ENCODE measurements at regions not wholly inside any gene's neighbourhood (a gene's known extent, or its start where the extent isn't known, plus 50 kb on each side); places are given as distances from the start of the nearest gene placed in this dataset.

- peak; percentile 60 for DNase-seq
Observed at GRCh38 chr2:8543383-8544170, 138.3 kb upstream of the ID2 start.

- no peak for DNase-seq
Observed at GRCh38 chr2:8544171-8544785, 137.6 kb upstream of the ID2 start.

GRCh38 chr2:8544786-8545694, 136.8 kb upstream of the ID2 start:
- DNase-seq, result peak; percentile 83

DNA sequence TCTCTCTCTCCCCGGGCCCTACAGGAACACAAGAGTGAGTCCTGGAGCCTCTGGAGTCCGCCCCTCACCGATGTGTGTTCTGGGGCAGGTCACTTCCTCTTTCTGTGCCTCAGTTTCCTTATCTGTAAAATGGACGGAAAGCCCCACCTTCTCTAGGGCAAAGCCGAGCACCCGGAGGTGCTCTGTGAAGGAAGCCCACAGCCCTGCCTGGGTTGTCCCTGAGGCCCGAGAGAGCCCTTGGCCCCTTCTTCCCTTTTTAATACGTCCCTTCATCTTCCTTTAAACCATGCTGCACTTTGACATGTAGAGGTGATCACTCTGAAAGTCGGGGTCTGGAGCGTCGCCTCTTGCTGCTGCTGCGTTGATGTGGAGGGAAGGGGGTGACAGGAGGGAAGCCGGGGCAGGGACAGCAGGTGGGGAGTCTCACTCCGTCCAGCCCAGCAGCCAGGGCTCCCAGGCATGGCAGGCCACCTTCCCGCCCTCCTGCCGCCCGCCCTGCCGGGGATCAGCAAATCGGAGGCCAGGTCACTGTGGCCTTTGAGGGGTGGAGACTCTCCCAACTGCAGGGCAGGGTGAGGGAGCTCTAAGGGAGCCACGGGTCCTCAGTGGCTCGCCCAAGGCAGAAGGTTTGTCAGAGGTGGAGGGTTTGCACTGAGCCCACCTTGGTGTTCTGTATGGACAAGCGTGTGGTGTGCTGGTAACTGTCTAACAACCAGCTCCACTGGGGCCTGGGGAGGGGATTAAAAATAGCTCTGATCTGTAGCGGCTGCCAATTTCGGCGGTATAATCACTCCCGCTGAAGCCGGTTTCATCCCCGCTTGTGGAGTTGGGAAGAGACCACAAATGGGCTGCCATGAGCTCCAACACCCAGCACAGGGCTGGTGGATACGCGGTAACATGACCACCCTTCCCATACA, 135.9 kb upstream of the ID2 start:
- no peak for DNase-seq

- no peak for DNase-seq
Observed at GRCh38 chr2:8546612-8547283, 135.1 kb upstream of the ID2 start.

DNA sequence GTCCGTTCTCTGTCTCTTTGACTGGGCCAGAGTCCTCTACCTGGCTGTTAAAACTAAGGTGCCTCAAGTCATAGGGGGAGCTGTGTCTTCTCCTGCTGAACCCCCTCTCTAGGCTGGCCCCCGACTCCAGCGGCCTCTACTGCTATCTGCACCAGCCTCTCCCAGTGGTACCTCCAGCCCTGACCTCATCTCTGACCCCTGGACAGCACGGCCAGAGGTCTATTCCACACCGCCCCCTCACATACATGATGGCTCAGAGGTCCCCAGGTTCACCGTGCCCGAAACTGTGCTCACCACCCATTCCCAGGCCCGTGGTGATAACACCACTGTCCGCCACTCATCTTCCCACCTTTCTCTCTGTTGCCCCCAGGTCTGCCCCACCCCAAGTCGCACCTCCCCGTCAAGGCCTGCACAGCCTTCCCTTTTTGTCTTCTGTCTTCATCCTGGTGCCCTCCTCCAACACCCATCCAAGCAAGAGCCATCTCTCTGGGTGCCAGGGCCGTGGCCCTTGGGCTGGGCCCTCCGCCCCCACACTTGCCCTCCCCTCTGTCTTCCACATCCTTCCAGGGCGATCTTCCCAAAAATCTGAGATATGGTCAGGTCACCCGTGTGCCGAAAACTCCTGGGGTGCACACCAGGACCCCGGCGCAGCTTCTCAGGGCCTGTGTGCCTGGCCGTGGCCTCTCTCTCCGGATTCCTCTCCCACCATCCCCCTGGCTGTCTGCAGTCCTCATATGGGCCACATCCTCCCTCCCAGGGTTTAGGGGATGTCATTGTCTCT, 134.4 kb upstream of the ID2 start:
- no peak for DNase-seq

- DNase-seq, result no peak
Observed at GRCh38 chr2:8548065-8548618, 133.7 kb upstream of the ID2 start.

- no peak for DNase-seq
Observed at GRCh38 chr2:8548619-8549150, 133.2 kb upstream of the ID2 start.

DNA sequence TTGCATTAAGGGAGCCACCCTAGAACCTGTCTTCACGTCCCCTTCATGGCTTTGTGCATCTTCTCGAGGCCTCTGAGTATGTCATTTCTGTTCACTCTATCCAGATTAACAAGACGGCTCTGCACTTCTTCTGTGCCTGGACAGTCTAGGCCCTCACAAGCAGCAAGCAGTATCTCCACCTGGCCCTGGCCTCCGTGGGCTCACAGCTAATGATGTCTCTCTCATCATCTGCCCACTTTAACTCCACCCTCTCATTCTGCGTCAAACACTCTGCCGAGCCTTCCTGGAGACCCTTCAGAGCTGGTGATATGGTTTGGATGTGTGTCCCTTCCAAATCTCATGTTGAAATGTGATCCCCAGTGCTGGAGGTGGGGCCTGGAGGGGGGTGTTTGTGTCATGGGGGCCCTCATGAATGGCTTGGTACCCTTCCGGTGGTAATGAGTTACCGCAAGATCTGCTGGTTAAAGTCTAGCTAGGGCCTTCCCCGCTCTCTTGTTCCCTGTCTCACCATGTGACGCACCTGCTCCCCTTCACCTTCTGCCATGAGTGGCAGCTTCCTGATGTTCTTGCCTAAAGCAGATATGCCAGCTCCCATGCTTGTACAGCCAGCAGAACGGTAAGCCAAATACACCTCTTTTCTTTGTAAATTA, 132.5 kb upstream of the ID2 start:
- no peak for DNase-seq

DNA sequence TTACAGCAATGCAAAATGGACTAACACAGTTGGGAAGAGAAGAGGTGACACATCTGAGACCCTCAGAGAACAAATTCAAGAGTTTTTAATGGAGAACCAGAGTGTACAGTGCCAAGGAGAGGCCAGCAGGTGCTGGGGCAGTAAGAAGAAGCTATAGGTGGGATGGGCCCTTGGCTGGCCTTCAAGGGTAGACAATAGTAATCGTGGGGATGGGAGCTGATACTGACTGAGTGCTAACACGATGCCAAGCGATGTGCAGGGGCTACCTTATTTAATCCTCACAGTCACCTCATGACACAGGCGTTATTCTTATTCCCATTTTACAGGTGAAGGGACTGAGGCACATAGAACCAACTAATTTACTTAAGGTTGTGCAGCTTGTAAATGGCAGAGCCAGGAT, 131.9 kb upstream of the ID2 start:
- DNase-seq, result no peak

GRCh38 chr2:8550481-8550880, 131.4 kb upstream of the ID2 start:
- no peak for DNase-seq

DNA sequence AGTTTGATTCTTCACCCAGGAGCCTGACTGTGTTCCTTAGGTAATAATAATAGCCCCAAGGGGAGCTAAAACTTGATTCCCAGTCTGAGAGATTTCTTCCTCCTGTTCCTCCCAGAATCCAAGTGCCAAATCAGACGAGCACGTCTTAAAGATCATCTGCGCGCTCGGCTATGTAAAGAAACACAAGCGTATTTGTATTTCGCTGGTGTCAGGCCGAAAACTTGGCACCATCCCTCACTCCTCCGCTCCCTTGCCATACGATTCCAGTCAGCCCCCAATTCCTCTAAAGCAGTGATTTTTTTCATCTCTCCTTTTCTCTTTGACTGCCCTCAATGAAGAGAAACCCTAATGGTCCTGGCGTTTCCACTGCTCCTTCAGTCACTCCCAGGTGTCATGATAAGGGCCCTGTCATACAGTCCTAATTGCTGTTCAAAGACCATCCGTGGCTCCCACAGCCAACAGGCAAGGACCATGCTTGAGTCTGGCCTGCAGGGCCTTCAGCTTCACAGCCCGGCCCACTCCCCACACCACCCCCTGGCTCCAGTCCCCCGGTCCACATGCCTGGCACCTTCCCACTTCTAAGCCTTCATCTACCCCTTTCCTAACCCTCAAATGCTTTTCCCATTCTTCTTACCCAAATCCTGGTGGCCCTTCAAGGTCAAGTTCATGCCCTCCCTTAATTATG, 130.8 kb upstream of the ID2 start:
- no peak for DNase-seq

DNA sequence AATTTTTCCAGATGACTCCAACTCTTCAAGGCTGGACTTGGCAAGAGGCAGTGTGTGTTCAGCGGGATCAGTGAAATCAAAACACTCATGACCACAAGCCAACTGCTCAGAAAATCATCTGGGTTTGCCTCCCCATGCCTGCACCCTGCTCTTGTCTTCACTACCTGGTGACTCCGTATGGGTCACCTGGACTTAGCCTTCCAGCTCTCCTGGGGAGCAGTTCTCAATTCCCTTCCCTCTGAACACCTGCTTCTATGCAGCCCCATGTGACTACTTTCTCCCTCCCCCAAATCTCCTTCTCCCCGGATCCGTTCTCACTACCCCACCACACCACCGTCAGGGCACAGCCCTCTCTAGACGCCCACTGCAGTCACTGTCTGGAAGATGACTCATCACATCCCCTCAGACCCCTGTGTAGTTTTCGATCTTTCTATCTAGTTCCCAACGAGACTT, 130.2 kb upstream of the ID2 start:
- DNase-seq, result peak; percentile 35

DNA sequence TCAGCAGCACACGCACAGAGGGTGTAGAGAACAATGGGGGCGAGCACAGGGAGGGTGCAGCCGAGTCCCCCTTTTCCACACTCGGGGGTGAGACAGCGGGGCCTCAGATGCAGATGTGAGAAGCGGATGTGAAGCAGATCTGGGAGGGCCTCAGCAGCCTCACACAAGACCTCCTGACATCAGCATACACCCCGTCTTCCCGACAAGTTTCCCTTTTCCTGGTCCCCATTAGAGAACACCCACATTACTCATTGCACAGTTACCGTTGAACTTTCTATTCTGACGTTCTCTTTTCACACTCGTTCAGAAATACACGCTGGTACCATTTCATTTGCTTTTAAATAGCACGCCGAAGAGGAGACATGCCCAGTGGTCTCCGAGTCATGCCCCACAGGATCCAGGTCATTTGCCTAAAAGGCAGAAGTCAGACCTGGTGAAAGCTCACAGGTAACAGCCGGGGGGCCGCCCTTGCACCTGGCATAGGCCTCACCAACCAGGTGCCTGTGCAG, 129.5 kb upstream of the ID2 start:
- DNase-seq, result no peak

- DNase-seq, result no peak
Observed at GRCh38 chr2:8553643-8554042, 128.2 kb upstream of the ID2 start.

GRCh38 chr2:8554296-8554806, 127.5 kb upstream of the ID2 start:
- DNase-seq, result no peak

DNA sequence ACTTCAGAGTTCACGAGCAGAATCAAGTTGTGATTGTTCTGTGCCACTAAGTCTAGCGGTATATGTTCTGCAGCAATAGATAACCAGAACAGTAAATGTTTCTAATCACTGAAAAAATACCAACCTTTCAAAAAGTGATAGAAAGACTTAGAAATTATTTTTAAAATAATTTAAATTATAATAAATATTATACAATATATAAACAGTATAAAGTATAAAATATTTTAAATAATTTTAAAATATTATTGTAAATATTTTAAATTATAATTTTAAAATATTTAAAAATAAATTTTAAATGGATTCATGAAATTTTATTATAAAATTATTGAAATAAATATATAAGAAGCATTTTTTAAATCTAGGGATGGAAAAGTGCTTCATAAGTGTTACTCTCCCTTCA, 126.3 kb upstream of the ID2 start:
- DNase-seq, result no peak

DNA sequence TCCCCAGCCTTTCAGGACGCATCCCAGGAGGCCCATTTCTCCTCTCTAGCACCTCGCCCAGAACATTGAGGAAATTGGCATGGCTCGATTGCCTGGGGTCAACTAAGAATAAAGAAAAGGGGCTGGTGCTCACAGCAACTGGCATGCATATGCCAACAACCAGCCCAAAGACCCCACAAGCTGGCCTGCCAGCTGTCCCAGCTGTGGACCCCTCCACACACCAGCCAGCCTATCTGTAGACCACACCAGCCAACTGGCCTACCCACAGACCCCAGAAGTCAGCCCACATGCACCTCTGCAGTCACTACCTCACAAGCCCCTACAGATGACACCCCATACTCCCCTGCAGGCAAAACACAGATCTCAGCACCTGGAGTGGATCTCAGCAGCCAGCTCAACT, 123.8 kb upstream of the ID2 start:
- no peak for DNase-seq

DNA sequence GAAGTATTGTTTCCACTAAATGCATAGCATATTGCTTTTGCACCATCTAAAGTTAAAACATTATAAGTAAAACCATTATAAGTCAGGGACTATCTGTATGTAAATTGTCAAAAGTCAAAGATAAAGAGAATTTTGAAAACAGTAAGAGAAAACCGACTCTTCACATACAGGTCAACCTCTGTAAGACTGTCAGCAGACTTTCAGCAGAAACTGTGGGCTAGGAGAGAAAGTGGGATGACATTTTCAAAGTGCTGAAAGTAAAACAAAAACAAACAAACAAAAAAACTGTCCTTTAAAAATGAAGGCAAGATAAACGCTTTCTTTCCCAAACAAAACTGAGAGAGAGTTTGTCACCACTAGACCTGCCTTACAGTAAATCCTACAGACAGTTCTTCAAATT, 122.9 kb upstream of the ID2 start:
- DNase-seq, result no peak
